PC-9 (cell line): ENCODE measurements at regions not wholly inside any gene's neighbourhood (a gene's known extent, or its start where the extent isn't known, plus 50 kb on each side); places are given as distances from the start of the nearest gene placed in this dataset.

ENCODE experiments used
- EZH2 ChIP-seq: fragments of 200-600 bp; sonication (generic); IDR thresholded peaks from 2 replicates; pipeline ENCODE4 v1.8.0; 2017; ENCODE audit warnings: antibody characterized with exemption, low read depth
- TF ChIP-seq, protein P1 (sequence below): fragments of 200-600 bp; sonication (generic); conservative IDR thresholded peaks from 2 replicates; pipeline ENCODE4 v1.6.1; 2017; ENCODE audit warnings: mixed run types, antibody characterized with exemption, mild to moderate bottlenecking, moderate library complexity

DNA sequence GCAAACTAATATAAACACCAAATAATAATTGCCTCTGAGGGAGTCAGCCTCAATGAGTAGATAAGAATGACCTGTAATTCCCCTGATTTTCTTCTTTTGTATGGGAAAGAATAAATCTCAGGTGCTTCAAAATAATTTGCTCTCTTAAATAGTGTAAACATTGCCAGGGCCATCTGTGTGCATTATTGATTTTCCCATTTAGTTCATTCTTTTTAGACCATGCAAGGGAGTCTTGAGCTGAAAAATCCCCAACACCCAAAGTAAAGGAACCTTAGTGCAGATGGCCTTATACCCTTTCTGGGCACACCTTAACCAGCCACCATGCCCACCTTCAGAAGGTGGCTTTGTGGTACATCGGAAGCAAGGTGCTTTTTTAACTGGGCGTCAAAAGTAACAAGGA lies 267.2 kb downstream of the TMEM114 start:
- TF ChIP-seq, protein P1, sequence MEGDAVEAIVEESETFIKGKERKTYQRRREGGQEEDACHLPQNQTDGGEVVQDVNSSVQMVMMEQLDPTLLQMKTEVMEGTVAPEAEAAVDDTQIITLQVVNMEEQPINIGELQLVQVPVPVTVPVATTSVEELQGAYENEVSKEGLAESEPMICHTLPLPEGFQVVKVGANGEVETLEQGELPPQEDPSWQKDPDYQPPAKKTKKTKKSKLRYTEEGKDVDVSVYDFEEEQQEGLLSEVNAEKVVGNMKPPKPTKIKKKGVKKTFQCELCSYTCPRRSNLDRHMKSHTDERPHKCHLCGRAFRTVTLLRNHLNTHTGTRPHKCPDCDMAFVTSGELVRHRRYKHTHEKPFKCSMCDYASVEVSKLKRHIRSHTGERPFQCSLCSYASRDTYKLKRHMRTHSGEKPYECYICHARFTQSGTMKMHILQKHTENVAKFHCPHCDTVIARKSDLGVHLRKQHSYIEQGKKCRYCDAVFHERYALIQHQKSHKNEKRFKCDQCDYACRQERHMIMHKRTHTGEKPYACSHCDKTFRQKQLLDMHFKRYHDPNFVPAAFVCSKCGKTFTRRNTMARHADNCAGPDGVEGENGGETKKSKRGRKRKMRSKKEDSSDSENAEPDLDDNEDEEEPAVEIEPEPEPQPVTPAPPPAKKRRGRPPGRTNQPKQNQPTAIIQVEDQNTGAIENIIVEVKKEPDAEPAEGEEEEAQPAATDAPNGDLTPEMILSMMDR, result no peak
- no peak for TF ChIP-seq EZH2
